H9 (cell line): ENCODE measurements at regions not wholly inside any gene's neighbourhood (a gene's known extent, or its start where the extent isn't known, plus 50 kb on each side); places are given as distances from the start of the nearest gene placed in this dataset.

Experiments
- DNase-seq: peaks from one replicate; pipeline ENCODE4 v3.0.0-alpha.2; 2017
- H2AFZ ChIP-seq: one replicate; pipeline ENCODE4 v1.6.1; 2013; ENCODE audit warnings: mild to moderate bottlenecking, low read length, control low read depth, moderate library complexity
- H2AK5ac ChIP-seq: 2 replicates; pipeline ENCODE4 v1.6.1; 2013; ENCODE audit warnings: low read length, control low read depth, mixed read lengths; ENCODE audit not compliant: insufficient read length
- H2BK120ac ChIP-seq: one replicate; pipeline ENCODE4 v1.6.1; 2013; ENCODE audit warnings: low read depth, mild to moderate bottlenecking, low read length, control low read depth, inconsistent platforms; ENCODE audit not compliant: poor library complexity, severe bottlenecking
- H2BK12ac ChIP-seq: 2 replicates; pipeline ENCODE4 v1.6.1; 2013; ENCODE audit warnings: low read length, control low read depth, mixed read lengths, low read depth; ENCODE audit not compliant: insufficient read length
- H2BK15ac ChIP-seq: 2 replicates; pipeline ENCODE4 v1.6.1; 2013; ENCODE audit warnings: low read depth, low read length, control low read depth
- H2BK20ac ChIP-seq: one replicate; pipeline ENCODE4 v1.6.1; 2013; ENCODE audit warnings: low read depth, mild to moderate bottlenecking, low read length, control low read depth, inconsistent platforms; ENCODE audit not compliant: poor library complexity, severe bottlenecking
- H2BK5ac ChIP-seq: 2 replicates; pipeline ENCODE4 v1.6.1; 2013; ENCODE audit warnings: low read length, control low read depth, mixed read lengths; ENCODE audit not compliant: insufficient read length
- H3K14ac ChIP-seq: 2 replicates; pipeline ENCODE4 v1.6.1; 2013; ENCODE audit warnings: low read length, control low read depth; ENCODE audit not compliant: insufficient read depth
- H3K18ac ChIP-seq: 2 replicates; pipeline ENCODE4 v1.6.1; 2013; ENCODE audit warnings: low read depth, mild to moderate bottlenecking, mixed read lengths, low read length, control low read depth; ENCODE audit not compliant: insufficient read length
- H3K23ac ChIP-seq: 2 replicates; pipeline ENCODE4 v1.6.1; 2013; ENCODE audit warnings: low read length, control low read depth, mixed read lengths, low read depth; ENCODE audit not compliant: insufficient read length
- H3K23me2 ChIP-seq: 2 replicates; pipeline ENCODE4 v1.6.1; 2013; ENCODE audit warnings: low read depth, mild to moderate bottlenecking, mixed read lengths, low read length, control low read depth; ENCODE audit not compliant: insufficient read length, poor library complexity, severe bottlenecking
- H3K27ac ChIP-seq: 2 replicates; pipeline ENCODE4 v1.5.1; 2013; ENCODE audit warnings: low read length, control low read depth, mixed read lengths, low read depth; ENCODE audit not compliant: insufficient read length
- H3K27me3 ChIP-seq: 2 replicates; pipeline ENCODE4 v1.6.1; 2013; ENCODE audit warnings: low read length, control low read depth, inconsistent platforms; ENCODE audit not compliant: insufficient read depth
- H3K4ac ChIP-seq: 2 replicates; pipeline ENCODE4 v1.6.1; 2013; ENCODE audit warnings: low read depth, mild to moderate bottlenecking, control low read depth, inconsistent platforms, low read length, moderate library complexity
- H3K4me1 ChIP-seq: 2 replicates; pipeline ENCODE4 v1.6.1; 2013; ENCODE audit warnings: low read length, control low read depth, inconsistent platforms; ENCODE audit not compliant: insufficient read depth
- H3K4me2 ChIP-seq: 2 replicates; pipeline ENCODE4 v1.6.1; 2013; ENCODE audit warnings: low read length, control low read depth, mixed read lengths; ENCODE audit not compliant: insufficient read length, insufficient read depth
- H3K56ac ChIP-seq: 2 replicates; pipeline ENCODE4 v1.6.1; 2013; ENCODE audit warnings: low read depth, mild to moderate bottlenecking, mixed read lengths, low read length, control low read depth; ENCODE audit not compliant: insufficient read length
- H3K79me1 ChIP-seq: 2 replicates; pipeline ENCODE4 v1.6.1; 2013; ENCODE audit warnings: low read depth, mild to moderate bottlenecking, moderate library complexity, low read length, control low read depth, inconsistent platforms; ENCODE audit not compliant: insufficient read depth, poor library complexity, severe bottlenecking
- H3K79me2 ChIP-seq: 2 replicates; pipeline ENCODE4 v1.6.1; 2013; ENCODE audit warnings: low read length, control low read depth, inconsistent platforms; ENCODE audit not compliant: insufficient read depth
- H3K9ac ChIP-seq: 2 replicates; pipeline ENCODE4 v1.6.1; 2013; ENCODE audit warnings: low read length, control low read depth, mixed read lengths; ENCODE audit not compliant: insufficient read length; ENCODE audit errors: extremely low read depth
- H3K9me3 ChIP-seq: one replicate; pipeline ENCODE4 v1.6.1; 2013; ENCODE audit warnings: low read depth, low read length, inconsistent platforms; ENCODE audit not compliant: control insufficient read depth
- H3T11ph ChIP-seq: one replicate; pipeline ENCODE4 v1.6.1; 2013; ENCODE audit warnings: mild to moderate bottlenecking, low read length, control low read depth, inconsistent platforms
- H4K20me1 ChIP-seq: one replicate; pipeline ENCODE4 v1.6.1; 2013; ENCODE audit not compliant: control insufficient read depth, insufficient read length, insufficient read depth
- H4K5ac ChIP-seq: 2 replicates; pipeline ENCODE4 v1.6.1; 2013; ENCODE audit warnings: low read depth, mild to moderate bottlenecking, mixed read lengths, low read length, control low read depth; ENCODE audit not compliant: insufficient read length
- H4K8ac ChIP-seq: replicated peaks from 2 replicates; pipeline ENCODE4 v1.6.1; 2013; ENCODE audit warnings: low read length, control low read depth, mixed read lengths, low read depth; ENCODE audit not compliant: insufficient read length
- H4K91ac ChIP-seq: 2 replicates; pipeline ENCODE4 v1.6.1; 2013; ENCODE audit warnings: low read depth, mild to moderate bottlenecking, moderate library complexity, mixed read lengths, low read length, control low read depth; ENCODE audit not compliant: insufficient read length
- H3K27ac Mint-ChIP-seq, 3 experiments: 2 replicates in 2 of 3; 3 replicates in 1 of 3; pipeline ENCODE4 v1.8.0; 2020 to 2021; ENCODE audit warnings: mixed read lengths in 3 of 3, mild to moderate bottlenecking in 1 of 3, moderate library complexity in 1 of 3
- H3K27me3 Mint-ChIP-seq: 2 replicates; pipeline ENCODE4 v1.8.0; 2021; ENCODE audit warnings: low read depth, mild to moderate bottlenecking, moderate library complexity, mixed read lengths
- H3K36me3 Mint-ChIP-seq, 3 experiments: 2 replicates in 2 of 3; 3 replicates in 1 of 3; pipeline ENCODE4 v1.8.0; 2020 to 2021; ENCODE audit warnings: low read depth in 3 of 3, mixed read lengths in 3 of 3; ENCODE audit not compliant: insufficient read depth in 1 of 3
- H3K4me1 Mint-ChIP-seq, 2 experiments: 2 replicates each; pipeline ENCODE4 v1.8.0; 2020; ENCODE audit warnings: mixed read lengths in 2 of 2
- H3K4me3 Mint-ChIP-seq, 2 experiments: 2 replicates in 1 of 2; 3 replicates in 1 of 2; pipeline ENCODE4 v1.8.0; 2020 to 2021; ENCODE audit warnings: mild to moderate bottlenecking in 2 of 2, mixed read lengths in 2 of 2, moderate library complexity in 1 of 2
- H3K9me3 Mint-ChIP-seq, 2 experiments: 2 replicates in 1 of 2; 3 replicates in 1 of 2; pipeline ENCODE4 v1.8.0; 2020; ENCODE audit warnings: mild to moderate bottlenecking in 2 of 2, mixed read lengths in 2 of 2, moderate library complexity in 1 of 2
- WGBS: extraction: QIAGEN DNeasy Blood & Tissue Kit; methylation state at CpG from one replicate; pipeline ENCODE4 v1.1.7; 2013; ENCODE audit warnings: missing lambda C conversion rate, low lambda C conversion rate, mixed read lengths; ENCODE audit not compliant: insufficient read length; ENCODE audit errors: extremely low coverage; 5-methylcytosine and 5-hydroxymethylcytosine counted together
- TF ChIP-seq, protein P1 (sequence below): fragments of 200-600 bp; sonication (generic); conservative IDR thresholded peaks from 3 replicates; pipeline ENCODE4 v1.8.0; 2021; ENCODE audit warnings: antibody characterized with exemption, mild to moderate bottlenecking

GRCh38 chr2:126748188-126748760 is 92.3 kb downstream of the GYPC start:
- Mint-ChIP-seq H3K4me3 (no peak overlapping the region), H3K36me3 (peaks cover 0 to under 1% (median under 1%) of the 10 kb centered on the region in 3 experiments; a peak in 4 of 7 replicates), H3K27ac (no peak overlapping the region), H3K9me3 (peaks cover under 1 to 3% of the 10 kb centered on the region in 2 experiments; a peak in 3 of 5 replicates), H3K4me1 (0 out of 4 replicates have a peak, but pooled peaks cover 0 to 1% of the 10 kb centered on the region in 2 experiments), H3K27me3 (no peaks in the 10 kb centered on the region)
- H2BK15ac ChIP-seq, result no peak overlapping the region
- H3K9ac ChIP-seq, result no peak overlapping the region
- no peak overlapping the region for H2BK12ac ChIP-seq
- no peak overlapping the region for H3K4ac ChIP-seq
- no peaks in the 10 kb centered on the region for H3K79me1 ChIP-seq
- no peaks in the 10 kb centered on the region for H3K9me3 ChIP-seq
- WGBS, result no CpG with 5 or more reads among the region's 4 CpGs
- no peak overlapping the region for H3K18ac ChIP-seq
- TF ChIP-seq, protein P1, sequence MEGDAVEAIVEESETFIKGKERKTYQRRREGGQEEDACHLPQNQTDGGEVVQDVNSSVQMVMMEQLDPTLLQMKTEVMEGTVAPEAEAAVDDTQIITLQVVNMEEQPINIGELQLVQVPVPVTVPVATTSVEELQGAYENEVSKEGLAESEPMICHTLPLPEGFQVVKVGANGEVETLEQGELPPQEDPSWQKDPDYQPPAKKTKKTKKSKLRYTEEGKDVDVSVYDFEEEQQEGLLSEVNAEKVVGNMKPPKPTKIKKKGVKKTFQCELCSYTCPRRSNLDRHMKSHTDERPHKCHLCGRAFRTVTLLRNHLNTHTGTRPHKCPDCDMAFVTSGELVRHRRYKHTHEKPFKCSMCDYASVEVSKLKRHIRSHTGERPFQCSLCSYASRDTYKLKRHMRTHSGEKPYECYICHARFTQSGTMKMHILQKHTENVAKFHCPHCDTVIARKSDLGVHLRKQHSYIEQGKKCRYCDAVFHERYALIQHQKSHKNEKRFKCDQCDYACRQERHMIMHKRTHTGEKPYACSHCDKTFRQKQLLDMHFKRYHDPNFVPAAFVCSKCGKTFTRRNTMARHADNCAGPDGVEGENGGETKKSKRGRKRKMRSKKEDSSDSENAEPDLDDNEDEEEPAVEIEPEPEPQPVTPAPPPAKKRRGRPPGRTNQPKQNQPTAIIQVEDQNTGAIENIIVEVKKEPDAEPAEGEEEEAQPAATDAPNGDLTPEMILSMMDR, result no peak
- H3K4me2 ChIP-seq, result no peak overlapping the region
- no peaks in the 10 kb centered on the region for H4K20me1 ChIP-seq
- H3K14ac ChIP-seq, result no peak overlapping the region
- H3K27me3 ChIP-seq, result no peaks in the 10 kb centered on the region
- H2BK20ac ChIP-seq, result no peak overlapping the region
- no peak overlapping the region for H3K23ac ChIP-seq
- H2AFZ ChIP-seq, result no peak overlapping the region
- no peaks in the 10 kb centered on the region for H3K23me2 ChIP-seq
- no peak for DNase-seq
- H4K91ac ChIP-seq, result no peak overlapping the region
- H2AK5ac ChIP-seq, result no peak overlapping the region
- no peak overlapping the region for H3K56ac ChIP-seq
- H2BK120ac ChIP-seq, result no peak overlapping the region
- H4K8ac ChIP-seq, result no peak overlapping the region
- no peaks in the 10 kb centered on the region for H3K4me1 ChIP-seq
- H4K5ac ChIP-seq, result no peak overlapping the region
- no peak overlapping the region for H3T11ph ChIP-seq
- no peak overlapping the region for H2BK5ac ChIP-seq
- H3K27ac ChIP-seq, result no peak overlapping the region
- H3K79me2 ChIP-seq, result no peaks in the 10 kb centered on the region
